ENCODE measurements at regions not wholly inside any gene's neighbourhood (a gene's known extent, or its start where the extent isn't known, plus 50 kb on each side); places are given as distances from the start of the nearest gene placed in this dataset.

DNA sequence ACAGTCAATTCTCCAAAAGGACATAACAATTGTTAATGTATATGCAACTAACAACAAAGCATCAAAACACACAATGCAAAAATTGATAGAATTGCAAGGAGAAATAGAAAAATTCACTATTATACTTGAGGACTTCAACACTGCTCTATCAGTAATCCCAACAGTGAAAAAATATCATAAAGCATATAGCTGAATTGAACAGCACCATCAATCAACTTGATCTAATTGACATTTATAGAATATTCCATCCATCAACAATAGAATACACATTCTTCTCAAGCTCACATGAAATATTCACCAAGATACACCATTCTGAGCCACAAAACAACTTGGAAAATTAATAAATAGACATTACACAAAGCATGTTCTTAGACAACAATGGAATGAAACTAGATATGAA, 60.1 kb upstream of the ASXL3 start:
- TF ChIP-seq EZH2 (IDR thresholded peaks at IDR 0.05; ENCODE audit: low read depth), result no peak
- TF ChIP-seq, protein P1, sequence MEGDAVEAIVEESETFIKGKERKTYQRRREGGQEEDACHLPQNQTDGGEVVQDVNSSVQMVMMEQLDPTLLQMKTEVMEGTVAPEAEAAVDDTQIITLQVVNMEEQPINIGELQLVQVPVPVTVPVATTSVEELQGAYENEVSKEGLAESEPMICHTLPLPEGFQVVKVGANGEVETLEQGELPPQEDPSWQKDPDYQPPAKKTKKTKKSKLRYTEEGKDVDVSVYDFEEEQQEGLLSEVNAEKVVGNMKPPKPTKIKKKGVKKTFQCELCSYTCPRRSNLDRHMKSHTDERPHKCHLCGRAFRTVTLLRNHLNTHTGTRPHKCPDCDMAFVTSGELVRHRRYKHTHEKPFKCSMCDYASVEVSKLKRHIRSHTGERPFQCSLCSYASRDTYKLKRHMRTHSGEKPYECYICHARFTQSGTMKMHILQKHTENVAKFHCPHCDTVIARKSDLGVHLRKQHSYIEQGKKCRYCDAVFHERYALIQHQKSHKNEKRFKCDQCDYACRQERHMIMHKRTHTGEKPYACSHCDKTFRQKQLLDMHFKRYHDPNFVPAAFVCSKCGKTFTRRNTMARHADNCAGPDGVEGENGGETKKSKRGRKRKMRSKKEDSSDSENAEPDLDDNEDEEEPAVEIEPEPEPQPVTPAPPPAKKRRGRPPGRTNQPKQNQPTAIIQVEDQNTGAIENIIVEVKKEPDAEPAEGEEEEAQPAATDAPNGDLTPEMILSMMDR (conservative IDR thresholded peaks at IDR 0.05), result no peak

Measured in PC-9 (cell line).